HG03139 (cell line): ENCODE measurements at regions not wholly inside any gene's neighbourhood (a gene's known extent, or its start where the extent isn't known, plus 50 kb on each side); places are given as distances from the start of the nearest gene placed in this dataset.

Experiments used
- ATAC-seq: cut with Tn5 transposase; IDR thresholded peaks from one replicate; pipeline ENCODE4 v1.9.1; 2021; ENCODE audit not compliant: unreplicated experiment

DNA sequence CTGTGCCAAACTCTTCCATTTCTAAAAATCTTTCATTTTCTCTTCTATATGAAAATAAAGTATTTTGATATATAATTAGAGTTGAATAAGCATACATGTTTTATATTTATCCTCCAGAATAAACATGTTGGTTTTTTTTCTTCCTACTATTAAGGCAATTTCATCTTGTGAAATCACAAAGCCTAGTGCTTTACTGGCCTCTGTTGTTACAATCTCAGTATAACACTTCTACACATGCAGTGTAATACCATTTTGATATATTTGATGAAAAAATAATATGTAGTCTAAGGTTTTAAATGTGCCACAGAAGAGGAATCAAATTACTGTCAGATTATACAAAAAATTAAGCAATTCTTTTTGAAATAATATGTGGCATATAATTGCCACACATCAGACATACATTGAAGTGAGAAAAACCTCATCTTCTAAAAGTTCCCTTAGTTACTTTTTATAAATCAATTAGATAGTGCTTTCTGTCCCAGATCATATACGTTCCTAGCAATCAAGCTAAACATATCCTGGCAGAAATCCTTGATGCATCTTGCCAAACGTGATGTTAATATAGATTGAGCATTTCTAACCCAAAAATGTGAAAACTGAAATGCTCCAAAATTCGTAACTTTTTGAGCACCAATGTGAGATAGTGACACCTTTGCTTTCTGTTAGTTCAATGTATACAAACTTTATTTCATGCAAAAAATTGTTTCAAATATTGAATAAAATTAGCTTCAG, 225.1 kb upstream of the MANEA start:
- no peak for ATAC-seq

DNA sequence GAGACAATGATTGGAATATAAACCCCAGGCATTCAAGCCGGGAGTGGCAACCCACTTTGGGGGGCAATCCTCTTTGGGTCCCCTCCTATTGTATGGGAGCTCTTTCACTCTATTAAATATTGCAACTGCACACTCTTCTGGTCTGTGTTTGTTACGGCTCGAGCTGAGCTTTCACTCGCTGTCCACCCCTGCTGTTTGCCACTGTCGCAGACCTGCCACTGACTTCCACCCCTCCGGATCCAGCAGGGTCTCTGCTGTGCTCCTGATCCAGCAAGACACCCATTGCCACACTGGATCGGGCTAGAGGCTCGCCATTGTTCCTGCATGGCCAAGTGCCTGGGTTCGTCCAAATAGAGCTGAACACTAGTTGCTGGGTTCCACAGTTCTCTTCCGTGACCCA, 222.8 kb upstream of the MANEA start:
- ATAC-seq: no peak

DNA sequence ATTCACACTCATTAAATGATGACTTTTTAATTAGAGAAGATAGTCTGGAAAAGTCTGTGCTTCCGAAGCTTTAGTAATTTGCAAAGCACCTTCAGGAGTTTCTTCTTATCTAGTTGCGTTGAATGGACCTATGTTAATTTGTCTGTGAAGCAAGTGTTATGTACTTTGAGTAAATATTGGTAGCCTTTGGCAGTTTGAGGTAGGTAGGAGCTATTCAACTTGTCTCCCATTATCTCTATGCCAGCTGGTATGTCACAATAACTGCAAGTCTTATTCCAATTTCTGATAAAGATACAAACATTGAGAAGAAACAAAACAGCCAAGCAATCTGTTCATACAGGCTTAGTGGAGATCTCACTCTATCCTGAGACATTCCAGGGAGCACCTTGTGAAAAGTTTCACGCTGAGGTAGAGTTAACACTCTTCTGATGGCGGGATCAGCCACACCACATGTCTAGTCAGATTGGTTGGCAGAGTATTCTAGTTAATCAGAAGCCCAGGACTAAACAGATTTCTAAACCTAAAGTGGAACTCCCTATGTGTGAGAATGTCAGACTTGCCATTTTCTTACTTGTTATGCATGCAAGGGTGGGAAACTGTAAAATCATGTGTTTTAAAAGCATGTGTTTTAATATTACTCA, 219.8 kb upstream of the MANEA start:
- ATAC-seq: no peak

DNA sequence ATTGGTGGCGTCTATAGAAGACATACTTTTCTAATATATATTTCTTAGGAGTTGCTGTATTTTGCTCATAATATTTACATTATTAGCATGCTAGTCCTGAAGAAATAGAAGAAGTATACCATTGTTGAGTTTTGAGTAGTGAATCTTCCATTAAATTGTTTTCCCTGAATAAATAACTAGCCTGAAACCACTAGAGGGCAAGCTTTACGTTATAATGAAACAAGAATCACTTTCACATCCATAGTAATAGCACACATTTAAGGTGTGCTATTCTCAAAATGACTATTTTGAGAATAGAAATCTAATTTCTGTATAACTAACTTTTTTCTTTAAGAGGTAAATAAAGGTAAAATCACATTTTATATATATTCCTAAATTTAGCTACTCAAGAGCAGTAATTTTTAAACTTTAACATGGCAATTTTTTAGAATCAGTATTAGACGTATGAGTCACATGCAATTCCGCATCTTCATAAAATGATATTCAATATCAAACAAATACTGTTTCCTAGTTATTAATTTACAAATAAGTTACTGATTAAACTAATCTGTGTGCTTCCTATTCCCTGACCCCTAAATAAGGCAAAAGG, 213.2 kb upstream of the MANEA start:
- ATAC-seq: peak; percentile 76

DNA sequence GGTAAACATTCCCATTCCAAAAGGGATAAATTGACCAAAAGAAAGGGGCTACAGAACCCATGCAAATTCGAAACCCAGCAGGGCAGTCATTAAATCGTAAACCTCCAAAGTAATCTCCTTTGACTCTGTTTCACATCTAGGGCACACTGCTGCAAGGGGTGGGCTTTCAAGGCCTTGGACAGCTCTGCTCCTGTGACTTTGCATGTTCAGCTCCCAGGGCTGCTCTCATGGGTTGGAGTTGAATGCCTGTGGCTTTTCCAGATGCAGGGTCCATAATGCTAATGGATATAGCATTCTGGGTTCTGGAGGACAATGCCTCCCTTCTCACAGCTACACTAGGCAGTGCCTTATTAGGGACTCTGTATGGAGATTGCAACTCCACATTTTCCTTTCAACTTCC, 211.9 kb upstream of the MANEA start:
- no peak for ATAC-seq

DNA sequence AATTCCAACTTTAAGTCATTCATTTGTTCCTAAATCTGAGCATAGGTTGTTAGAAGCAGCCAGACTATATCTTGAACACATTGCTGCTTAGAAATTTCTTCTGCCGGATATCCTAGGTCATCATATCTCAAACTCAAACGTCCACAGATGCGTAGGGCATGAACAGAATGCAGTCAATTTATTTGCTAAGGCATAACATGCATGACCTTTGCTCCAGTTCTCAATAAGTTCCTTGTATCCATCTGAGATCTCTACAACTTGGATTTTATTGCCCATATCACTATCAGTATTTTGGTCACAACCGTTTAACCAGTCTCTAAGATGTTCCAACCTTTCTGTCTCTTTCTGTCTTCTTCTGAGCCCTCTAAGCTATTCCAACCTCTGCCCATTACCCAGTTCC, 210.9 kb upstream of the MANEA start:
- no peak for ATAC-seq

DNA sequence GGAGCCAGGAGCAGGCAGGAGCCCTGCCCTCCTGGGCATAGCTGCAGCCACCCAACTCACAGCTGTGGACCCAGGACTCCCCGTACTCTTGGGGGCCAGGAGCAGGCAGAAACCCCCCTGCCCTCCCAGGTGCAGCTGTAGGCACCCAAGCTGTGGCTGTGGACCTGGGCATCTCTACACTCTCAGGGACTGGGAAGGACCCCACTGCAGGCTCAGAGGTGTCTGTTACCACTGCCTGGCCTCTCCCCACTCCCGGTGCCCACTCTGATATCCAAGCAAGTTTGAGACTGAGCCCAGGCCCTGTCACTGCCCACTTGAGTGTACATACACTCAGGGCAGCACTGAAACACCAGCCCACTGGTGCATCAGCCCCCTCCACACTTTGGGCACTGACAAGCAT, 193.5 kb upstream of the MANEA start:
- ATAC-seq: no peak

DNA sequence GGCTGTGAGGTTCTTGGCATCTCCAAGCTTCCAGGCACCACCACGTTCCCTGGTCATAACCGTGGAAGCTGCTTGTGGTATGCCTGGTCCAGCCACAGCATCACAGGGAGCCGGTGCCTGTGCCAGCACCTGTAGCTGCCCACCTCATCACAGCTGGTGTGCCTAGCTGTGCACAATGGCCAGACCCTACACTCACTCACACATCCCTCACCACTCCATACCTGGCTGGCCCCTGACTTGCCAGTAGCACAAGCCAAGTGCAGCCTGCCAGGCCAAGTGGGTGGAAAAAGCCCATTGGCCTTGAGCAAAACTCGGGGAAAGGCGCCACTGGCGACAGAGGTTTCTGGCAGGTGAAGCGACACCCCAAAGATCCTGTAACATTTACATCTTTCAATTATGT, 192.3 kb upstream of the MANEA start:
- ATAC-seq: no peak

DNA sequence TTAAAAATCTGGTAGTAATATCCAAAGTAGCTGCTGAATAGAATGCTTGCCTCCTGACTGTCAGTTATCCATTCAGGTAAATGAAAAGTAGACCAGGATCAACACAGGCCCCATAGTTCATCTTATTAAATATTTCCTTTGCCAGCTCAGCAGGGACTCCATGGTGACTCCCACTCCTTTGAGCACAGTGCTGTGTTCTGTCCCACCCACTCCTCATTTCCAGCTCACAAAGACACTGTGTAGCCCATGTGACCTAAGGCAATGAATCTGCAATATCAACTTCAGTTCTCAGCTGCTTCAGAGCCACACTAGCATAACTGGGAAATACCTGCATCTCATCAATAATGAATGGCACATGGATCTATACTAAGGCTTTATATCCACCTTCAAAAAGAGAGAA, 189.5 kb upstream of the MANEA start:
- no peak for ATAC-seq

DNA sequence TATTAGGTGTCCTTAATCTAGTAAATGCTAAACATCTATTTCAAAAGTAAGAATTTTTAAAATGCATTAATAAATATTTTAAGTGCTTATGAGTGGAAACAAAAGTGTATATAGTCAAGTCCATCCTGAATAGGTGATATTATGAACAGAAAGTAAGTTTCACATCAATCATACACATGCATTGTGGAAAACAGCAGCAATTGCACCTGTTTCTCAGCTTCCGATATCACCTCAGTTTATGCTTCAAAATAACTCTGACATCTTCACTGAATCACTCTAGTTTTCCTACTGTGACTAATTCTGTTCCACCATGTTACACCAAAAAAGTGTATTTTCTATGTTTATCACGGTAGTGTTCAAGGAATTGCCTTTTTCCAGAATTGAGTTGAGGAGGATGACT, 172.6 kb upstream of the MANEA start:
- no peak for ATAC-seq

DNA sequence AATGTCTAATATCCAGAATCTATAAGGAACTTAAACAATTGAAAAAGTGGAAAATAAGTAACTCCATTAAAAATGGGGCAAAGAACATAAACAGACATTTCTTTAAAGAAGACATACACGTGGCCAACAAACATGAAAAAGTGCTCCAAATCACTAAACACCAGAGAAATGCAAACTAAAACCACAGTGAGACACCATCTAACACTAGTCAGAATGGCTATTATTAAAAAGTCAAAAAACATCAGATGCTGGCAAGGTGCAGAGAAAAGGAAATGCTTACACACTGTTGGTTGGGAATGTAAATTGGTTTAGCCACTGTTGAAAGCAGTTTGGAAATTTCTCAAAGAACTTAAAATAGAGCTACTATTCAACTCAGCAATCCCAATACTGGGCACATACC, 169.2 kb upstream of the MANEA start:
- no peak for ATAC-seq

DNA sequence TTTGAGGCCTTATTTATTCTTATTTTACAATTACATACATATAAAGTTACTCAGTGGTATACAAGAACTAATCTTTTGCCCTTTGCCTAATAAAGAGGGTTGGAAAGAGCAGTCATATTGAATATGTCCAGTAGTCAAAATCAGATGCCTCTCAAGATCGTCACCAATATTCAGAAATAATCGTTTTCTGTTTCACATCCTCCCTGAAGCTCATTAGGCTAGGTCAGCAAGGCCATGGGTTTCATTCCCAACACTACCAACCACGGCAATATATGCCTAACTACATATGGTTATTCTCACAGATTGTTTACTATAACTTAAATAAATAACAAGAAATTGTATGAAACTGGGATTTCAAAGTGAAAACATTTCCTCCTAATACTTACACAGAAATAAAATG, 167.2 kb upstream of the MANEA start:
- no peak for ATAC-seq

DNA sequence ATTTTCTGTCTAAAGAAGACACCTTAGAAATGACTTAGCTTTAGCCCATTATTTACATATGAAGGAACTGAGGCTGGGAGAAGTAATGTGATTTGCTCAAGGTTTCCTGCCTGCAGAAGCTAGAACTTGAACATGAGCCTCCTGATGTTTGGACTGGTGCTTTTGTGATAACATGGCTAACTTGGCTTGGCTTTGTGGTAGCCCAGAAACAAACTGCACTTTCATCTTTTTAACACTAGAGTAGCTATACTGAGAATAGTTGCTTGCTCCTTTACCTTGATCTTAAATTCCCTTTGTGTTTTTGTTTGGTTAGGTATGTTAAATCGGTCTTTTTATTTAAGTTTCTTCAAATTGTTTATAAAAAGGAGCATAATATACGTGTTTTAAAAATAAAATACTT, 163.5 kb upstream of the MANEA start:
- ATAC-seq: no peak

DNA sequence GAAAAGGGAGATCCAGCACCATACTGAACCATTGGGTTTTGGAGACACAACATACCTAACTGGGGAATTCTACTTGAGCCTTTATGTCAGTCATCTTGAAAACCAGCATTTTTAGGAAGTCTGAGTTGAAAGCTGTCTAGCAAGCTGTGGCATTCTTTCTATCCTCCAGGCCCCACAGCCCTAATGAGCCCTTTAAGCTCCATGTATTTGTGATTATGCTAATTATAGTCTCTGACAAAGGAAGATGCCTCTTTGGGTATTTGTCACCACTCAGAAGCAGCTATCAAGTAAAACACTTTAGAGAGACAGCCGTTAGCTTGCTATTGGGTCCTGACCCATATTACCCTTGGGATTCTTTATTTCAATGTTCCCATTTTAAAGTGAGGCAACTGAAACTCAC, 159.5 kb upstream of the MANEA start:
- no peak for ATAC-seq

DNA sequence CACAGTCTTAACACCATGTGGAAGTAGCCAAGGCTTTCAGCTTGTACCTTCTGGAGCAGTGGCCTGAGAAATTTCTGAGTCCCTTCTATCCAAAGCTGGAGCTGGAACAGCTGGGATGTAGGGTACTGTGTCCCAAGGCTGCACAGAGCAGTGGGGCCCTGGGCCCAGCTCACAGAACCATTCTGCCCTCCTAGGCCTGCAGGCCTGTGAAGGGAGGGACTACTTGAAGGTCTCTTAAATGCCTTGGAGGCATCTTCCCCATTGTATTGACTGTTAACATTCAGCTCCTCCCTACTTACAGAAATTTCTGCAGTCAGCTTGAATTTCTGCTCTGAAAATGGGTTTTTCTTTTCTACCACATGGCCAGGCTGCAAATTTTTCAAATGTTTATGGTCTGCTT, 156.5 kb upstream of the MANEA start:
- no peak for ATAC-seq

DNA sequence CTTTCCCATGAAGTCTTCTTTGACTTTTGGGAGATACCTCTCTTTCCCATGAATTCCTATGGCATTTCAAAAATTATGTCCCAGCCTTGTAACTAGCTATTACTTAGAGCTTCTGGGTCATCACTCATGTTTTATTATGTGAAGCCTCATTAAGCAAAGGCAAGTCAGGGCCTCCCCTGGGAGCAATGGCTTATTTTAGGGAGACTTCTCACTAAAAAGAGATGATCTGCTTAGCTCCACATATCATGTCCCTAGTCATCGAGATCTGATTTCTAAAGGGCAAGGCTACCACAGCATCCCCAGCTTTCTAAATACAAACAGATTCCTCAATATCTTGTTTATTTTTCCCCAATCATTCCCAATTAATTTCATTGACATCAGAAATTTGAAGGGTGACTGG, 154.0 kb upstream of the MANEA start:
- no peak for ATAC-seq

DNA sequence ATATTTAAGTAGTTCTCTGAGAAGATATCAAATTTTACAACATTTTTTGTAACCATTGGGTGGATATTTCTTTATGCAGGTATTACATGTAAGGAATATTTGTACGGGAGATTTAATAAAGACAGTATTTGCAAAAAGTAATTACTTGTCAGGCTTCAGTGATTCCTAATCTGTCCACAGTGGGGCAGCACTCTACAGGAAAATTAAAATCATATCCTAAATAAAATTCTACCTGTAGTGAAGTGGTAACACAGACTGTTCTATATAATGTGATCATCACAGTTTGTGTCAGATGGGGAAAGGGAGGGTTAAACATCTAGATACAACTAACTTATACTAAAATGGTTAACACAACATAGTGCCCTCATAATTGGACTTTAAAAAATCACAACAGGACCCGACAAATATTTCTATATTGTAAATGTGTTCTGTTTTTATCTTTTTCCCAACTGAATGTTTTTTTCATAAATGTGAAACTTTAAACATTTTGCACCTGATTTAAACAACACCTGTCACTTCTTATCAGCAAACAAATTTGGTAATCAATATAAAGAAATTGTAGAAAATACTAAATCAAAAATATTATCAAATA, 145.6 kb upstream of the MANEA start:
- peak; percentile 71 for ATAC-seq

DNA sequence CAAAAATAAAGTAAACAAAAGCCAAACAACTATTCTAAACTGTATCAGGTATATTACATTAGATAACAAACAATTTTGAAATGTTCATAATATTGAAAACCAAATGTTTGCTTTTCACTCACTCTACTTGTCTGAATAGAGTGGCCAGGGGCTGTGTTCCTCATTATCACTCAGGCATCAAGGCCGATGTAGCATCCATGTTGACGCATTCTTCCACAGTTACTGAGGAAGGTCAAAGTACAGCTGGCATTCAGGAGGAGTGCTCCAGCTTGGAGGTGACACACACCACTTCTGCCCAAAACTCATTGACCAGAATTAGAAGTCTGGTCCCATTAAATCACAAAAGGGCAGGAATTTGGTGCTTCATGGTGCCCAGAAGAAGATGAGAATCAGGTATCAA, 137.6 kb upstream of the MANEA start:
- ATAC-seq: no peak

DNA sequence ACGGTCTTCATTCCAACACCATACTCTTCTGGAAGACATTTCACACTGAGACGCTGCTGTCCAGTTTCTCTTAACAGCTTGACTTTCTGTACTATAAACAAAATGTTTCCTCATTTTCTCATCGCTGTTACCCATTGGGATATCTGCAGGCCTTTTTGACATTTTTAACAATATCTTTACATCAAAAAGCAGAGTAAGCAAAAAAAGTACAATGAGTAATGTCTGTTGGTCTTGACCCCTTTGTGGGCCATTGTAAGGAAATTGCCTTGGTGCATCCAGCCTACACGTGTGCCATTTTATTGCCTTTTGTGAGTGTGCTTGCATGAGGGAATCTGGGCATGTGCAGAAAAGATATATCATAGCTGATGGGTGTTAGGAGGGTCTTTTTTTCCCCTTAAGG, 129.1 kb upstream of the MANEA start:
- ATAC-seq: no peak

DNA sequence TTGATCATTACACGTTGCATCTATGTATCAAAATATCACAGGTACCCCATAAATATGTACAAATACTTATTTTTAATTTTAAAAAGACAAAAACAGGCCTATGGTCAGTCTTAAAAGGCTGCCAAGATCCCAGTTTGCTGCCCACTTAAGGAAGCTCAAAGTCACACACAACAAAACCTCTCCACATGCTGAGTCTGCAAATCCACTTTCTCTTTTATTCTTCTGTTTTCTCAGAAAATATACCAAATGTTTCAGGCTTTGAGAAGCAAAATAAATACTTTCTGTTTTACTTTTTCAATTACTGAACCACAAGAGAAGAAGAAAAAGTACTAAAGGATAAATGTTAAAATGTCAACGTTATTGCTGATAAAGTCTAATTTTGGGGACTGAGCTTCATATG, 107.8 kb upstream of the MANEA start:
- ATAC-seq: no peak

DNA sequence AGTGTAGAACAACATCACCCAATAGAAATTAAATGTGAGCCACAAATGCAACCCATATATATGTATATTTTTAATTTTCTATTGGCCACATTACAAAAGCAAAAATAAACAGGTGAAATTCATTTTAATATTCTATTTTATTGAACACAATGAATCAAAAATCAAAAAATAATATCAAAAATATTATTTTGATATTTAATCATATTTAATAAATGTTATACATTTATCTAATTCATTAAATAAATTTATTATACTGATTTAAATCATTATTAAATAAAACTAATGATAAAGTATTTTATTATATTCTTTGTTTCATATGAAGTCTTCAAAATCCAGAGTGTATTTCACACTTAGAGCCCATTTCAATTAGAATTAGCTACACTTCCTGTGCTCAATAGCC, 98.4 kb upstream of the MANEA start:
- ATAC-seq: no peak

DNA sequence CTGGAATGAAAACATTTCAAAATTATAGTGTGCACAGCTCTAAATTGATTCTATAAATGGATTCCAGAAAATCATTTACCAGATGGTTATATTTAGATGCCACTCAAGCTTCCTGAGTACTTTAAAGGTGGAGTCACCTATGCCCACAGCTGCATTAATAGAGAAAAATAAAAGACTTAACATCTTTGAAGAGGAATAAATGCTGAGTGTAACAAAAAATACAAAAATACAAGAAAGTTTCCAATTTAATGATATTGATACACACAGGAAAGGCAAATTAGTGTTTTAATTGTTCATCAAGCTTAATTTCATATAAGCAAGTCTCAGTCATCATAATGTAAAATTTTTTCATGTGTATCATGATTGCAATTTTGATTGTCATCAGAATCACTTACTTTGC, 89.5 kb upstream of the MANEA start:
- ATAC-seq: no peak
